ENCODE measurements at regions not wholly inside any gene's neighbourhood (a gene's known extent, or its start where the extent isn't known, plus 50 kb on each side); places are given as distances from the start of the nearest gene placed in this dataset.

- Histone ChIP-seq H3K9ac (no peak overlapping the region), H2AFZ (ENCODE audit: low read depth) (no peak overlapping the region), H3K27ac (no peak overlapping the region), H3K27me3 (ENCODE audit: insufficient read depth, low read depth) (no peaks in the 10 kb centered on the region), H3K79me2 (ENCODE audit: insufficient read depth, low read depth) (no peaks in the 10 kb centered on the region), H3K36me3 (ENCODE audit: insufficient read depth) (no peaks in the 10 kb centered on the region), H3K4me3 (IDR thresholded peaks at IDR 0.05; ENCODE audit: insufficient read depth, low read depth, low read length) (no peak overlapping the region), H4K20me1 (ENCODE audit: insufficient read depth) (no peaks in the 10 kb centered on the region), H3K4me1 (ENCODE audit: low read depth, poor library complexity, severe bottlenecking) (no peaks in the 10 kb centered on the region), H3K4me2 (no peak overlapping the region)
- no peak for TF ChIP-seq CTCF (conservative IDR thresholded peaks at IDR 0.05; ENCODE audit: low read depth, low read length)
Measured at GRCh38 chr3:72538070-72538745, 310.0 kb downstream of the SHQ1 start.

GRCh38 chr3:72537448-72537847, 310.8 kb downstream of the SHQ1 start:
- H3K4me3 ChIP-seq (IDR thresholded peaks at IDR 0.05; ENCODE audit: insufficient read depth, low read depth, low read length), result no peak overlapping the region
- H4K20me1 ChIP-seq (ENCODE audit: insufficient read depth), result no peaks in the 10 kb centered on the region
- H3K4me1 ChIP-seq (ENCODE audit: low read depth, poor library complexity, severe bottlenecking), result no peaks in the 10 kb centered on the region
- no peak for TF ChIP-seq CTCF (conservative IDR thresholded peaks at IDR 0.05; ENCODE audit: low read depth, low read length)
- no peak overlapping the region for H2AFZ ChIP-seq (ENCODE audit: low read depth)
- H3K36me3 ChIP-seq (ENCODE audit: insufficient read depth), result no peaks in the 10 kb centered on the region
- H3K79me2 ChIP-seq (ENCODE audit: insufficient read depth, low read depth), result no peaks in the 10 kb centered on the region
- H3K27ac ChIP-seq, result no peak overlapping the region
- no peak overlapping the region for H3K9ac ChIP-seq
- no peaks in the 10 kb centered on the region for H3K27me3 ChIP-seq (ENCODE audit: insufficient read depth, low read depth)
- H3K4me2 ChIP-seq, result no peak overlapping the region

- no peak overlapping the region for H3K4me2 ChIP-seq
- H3K4me1 ChIP-seq (ENCODE audit: low read depth, poor library complexity, severe bottlenecking), result no peaks in the 10 kb centered on the region
- no peaks in the 10 kb centered on the region for H4K20me1 ChIP-seq (ENCODE audit: insufficient read depth)
- no peak overlapping the region for H3K27ac ChIP-seq
- H2AFZ ChIP-seq (ENCODE audit: low read depth), result no peak overlapping the region
- no peaks in the 10 kb centered on the region for H3K79me2 ChIP-seq (ENCODE audit: insufficient read depth, low read depth)
- no peaks in the 10 kb centered on the region for H3K36me3 ChIP-seq (ENCODE audit: insufficient read depth)
- no peak overlapping the region for H3K4me3 ChIP-seq (IDR thresholded peaks at IDR 0.05; ENCODE audit: insufficient read depth, low read depth, low read length)
- no peaks in the 10 kb centered on the region for H3K27me3 ChIP-seq (ENCODE audit: insufficient read depth, low read depth)
- no peak for TF ChIP-seq CTCF (conservative IDR thresholded peaks at IDR 0.05; ENCODE audit: low read depth, low read length)
- no peak overlapping the region for H3K9ac ChIP-seq
Measured at GRCh38 chr3:72536878-72537267, 311.4 kb downstream of the SHQ1 start.

GRCh38 chr3:72536206-72536877, 311.9 kb downstream of the SHQ1 start:
- Histone ChIP-seq H2AFZ (ENCODE audit: low read depth) (no peak overlapping the region), H3K36me3 (ENCODE audit: insufficient read depth) (no peaks in the 10 kb centered on the region), H3K27me3 (ENCODE audit: insufficient read depth, low read depth) (no peaks in the 10 kb centered on the region), H3K27ac (no peak overlapping the region), H3K9ac (no peak overlapping the region), H3K4me2 (no peak overlapping the region), H4K20me1 (ENCODE audit: insufficient read depth) (no peaks in the 10 kb centered on the region), H3K79me2 (ENCODE audit: insufficient read depth, low read depth) (no peaks in the 10 kb centered on the region), H3K4me3 (IDR thresholded peaks at IDR 0.05; ENCODE audit: insufficient read depth, low read depth, low read length) (no peak overlapping the region), H3K4me1 (ENCODE audit: low read depth, poor library complexity, severe bottlenecking) (no peaks in the 10 kb centered on the region)
- TF ChIP-seq CTCF (conservative IDR thresholded peaks at IDR 0.05; ENCODE audit: low read depth, low read length), result no peak
